Peyer's patch (tissue), 4 donors: ENCODE measurements at regions not wholly inside any gene's neighbourhood (a gene's known extent, or its start where the extent isn't known, plus 50 kb on each side); places are given as distances from the start of the nearest gene placed in this dataset.

Experiments used
- POLR2A ChIP-seq, 2 donors: fragments of 450-650 bp; IDR thresholded peaks; one replicate each; pipeline ENCODE4 v1.5.1; 2017; ENCODE audit warnings: antibody characterized with exemption in 2 of 2, mild to moderate bottlenecking in 2 of 2, moderate library complexity in 2 of 2
- TF ChIP-seq, protein P1 (sequence below), 6 experiments: fragments of 450-650 bp in 4 of 6; fragments of 200-600 bp in 2 of 6; sonication (generic) in 1 of 6; IDR thresholded peaks; one replicate each; pipeline ENCODE4 v1.5.1; 2017 to 2019; ENCODE audit warnings: antibody characterized with exemption in 6 of 6, mild to moderate bottlenecking in 3 of 6, moderate library complexity in 1 of 6

DNA sequence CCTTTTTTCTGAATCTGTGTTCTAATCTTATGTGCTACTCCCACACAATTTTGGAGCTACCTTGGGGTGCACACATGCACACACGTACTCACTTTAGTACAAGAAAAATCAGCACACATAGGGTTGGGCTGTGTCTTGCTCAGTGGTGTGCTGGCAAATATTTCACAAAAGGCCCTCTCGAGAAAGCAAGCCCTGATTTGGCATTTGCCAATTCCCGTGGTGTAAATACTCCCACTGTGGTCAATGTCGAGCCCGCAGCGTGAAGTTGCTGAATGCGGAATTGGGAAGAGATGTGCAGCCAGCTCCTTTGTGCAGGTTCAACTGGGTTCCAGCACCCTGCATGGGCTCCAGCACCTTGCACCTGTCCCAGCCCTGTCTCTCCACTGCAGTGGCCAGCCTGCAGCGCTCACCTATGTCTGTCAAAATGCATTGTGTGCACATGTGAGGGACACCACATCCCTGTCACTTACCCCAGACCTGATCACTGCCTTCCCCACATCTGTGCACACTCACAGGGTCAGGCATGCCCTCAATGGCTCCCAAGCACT is 78.4 kb upstream of the WNT4 start:
- no peak for TF ChIP-seq POLR2A (IDR thresholded peaks at IDR 0.05)
- TF ChIP-seq, protein P1, sequence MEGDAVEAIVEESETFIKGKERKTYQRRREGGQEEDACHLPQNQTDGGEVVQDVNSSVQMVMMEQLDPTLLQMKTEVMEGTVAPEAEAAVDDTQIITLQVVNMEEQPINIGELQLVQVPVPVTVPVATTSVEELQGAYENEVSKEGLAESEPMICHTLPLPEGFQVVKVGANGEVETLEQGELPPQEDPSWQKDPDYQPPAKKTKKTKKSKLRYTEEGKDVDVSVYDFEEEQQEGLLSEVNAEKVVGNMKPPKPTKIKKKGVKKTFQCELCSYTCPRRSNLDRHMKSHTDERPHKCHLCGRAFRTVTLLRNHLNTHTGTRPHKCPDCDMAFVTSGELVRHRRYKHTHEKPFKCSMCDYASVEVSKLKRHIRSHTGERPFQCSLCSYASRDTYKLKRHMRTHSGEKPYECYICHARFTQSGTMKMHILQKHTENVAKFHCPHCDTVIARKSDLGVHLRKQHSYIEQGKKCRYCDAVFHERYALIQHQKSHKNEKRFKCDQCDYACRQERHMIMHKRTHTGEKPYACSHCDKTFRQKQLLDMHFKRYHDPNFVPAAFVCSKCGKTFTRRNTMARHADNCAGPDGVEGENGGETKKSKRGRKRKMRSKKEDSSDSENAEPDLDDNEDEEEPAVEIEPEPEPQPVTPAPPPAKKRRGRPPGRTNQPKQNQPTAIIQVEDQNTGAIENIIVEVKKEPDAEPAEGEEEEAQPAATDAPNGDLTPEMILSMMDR (IDR thresholded peaks at IDR 0.05) = no peak
